Fibroblast of mammary gland (primary cell): ENCODE measurements at regions not wholly inside any gene's neighbourhood (a gene's known extent, or its start where the extent isn't known, plus 50 kb on each side); places are given as distances from the start of the nearest gene placed in this dataset.
"Not testable (repeated sequence)": the region's sequence is repeated elsewhere in the genome, so short reads cannot be mapped to it uniquely, and the experiment has no call there.

Source experiments
- DNase-seq: peaks from one replicate; pipeline ENCODE4 v3.0.0-alpha.2; 2010; ENCODE audit warnings: low read depth
- H3K4me3 ChIP-seq: 2 replicates; pipeline ENCODE4 v1.5.1; 2011; ENCODE audit warnings: low read depth, mild to moderate bottlenecking, low read length, moderate library complexity; ENCODE audit not compliant: control insufficient read depth
- CTCF ChIP-seq: conservative IDR thresholded peaks from 2 replicates; pipeline ENCODE4 v1.5.1; 2011; ENCODE audit warnings: low read depth, low read length, inconsistent platforms; ENCODE audit not compliant: control insufficient read depth, insufficient read depth

- no peak for TF ChIP-seq CTCF
- DNase-seq = no peak
- no peak overlapping the region for H3K4me3 ChIP-seq
Measured at GRCh38 chr14:105739331-105740102, 213.1 kb downstream of the TMEM121 start.

GRCh38 chr14:105740272-105740671 is 213.9 kb downstream of the TMEM121 start:
- not testable (repeated sequence) for DNase-seq, H3K4me3 ChIP-seq

GRCh38 chr14:105740961-105741360 is 214.6 kb downstream of the TMEM121 start:
- DNase-seq = not testable (repeated sequence)

GRCh38 chr14:105741707-105742530 is 215.5 kb downstream of the TMEM121 start:
- H3K4me3 ChIP-seq, DNase-seq: not testable (repeated sequence)

More at GRCh38 chr14:105740961-105741360, 214.6 kb downstream of the TMEM121 start:
- not testable (repeated sequence) for H3K4me3 ChIP-seq

- no peak for TF ChIP-seq CTCF
- no peak for DNase-seq
- H3K4me3 ChIP-seq = no peak overlapping the region
Measured at GRCh38 chr14:105742531-105742848, 216.1 kb downstream of the TMEM121 start.

- not testable (repeated sequence) for DNase-seq, H3K4me3 ChIP-seq
Measured at GRCh38 chr14:105742904-105743701, 216.7 kb downstream of the TMEM121 start.

- not testable (repeated sequence) for DNase-seq, H3K4me3 ChIP-seq
Measured at GRCh38 chr14:105744213-105744787, 217.9 kb downstream of the TMEM121 start.

- no peak for DNase-seq
- TF ChIP-seq CTCF = no peak
- H3K4me3 ChIP-seq = no peak overlapping the region
Measured at GRCh38 chr14:105745433-105746123, 219.2 kb downstream of the TMEM121 start.

- TF ChIP-seq CTCF = no peak
- H3K4me3 ChIP-seq = no peak overlapping the region
- DNase-seq = no peak
Measured at GRCh38 chr14:105746124-105746514, 219.7 kb downstream of the TMEM121 start.

GRCh38 chr14:105746800-105747502 is 220.6 kb downstream of the TMEM121 start:
- not testable (repeated sequence) for H3K4me3 ChIP-seq, DNase-seq

GRCh38 chr14:105747503-105748203 is 221.3 kb downstream of the TMEM121 start:
- not testable (repeated sequence) for H3K4me3 ChIP-seq, DNase-seq
